Endothelial cell of umbilical vein (primary cell): ENCODE measurements at regions not wholly inside any gene's neighbourhood (a gene's known extent, or its start where the extent isn't known, plus 50 kb on each side); places are given as distances from the start of the nearest gene placed in this dataset.

Experiments
- BruUV-seq: library from RNA; stranded (reverse); fragments of 400-500 nt; replicated peaks from 2 replicates; lab custom pipeline; 2021; lab: Mats Ljungman, UMichigan
- CTCF ChIA-PET: fragments of 300-600, 350-600 bp; sonication (Branson Sonifier 250); formaldehyde crosslinking; loops from one replicate; lab custom pipeline; 2021; ENCODE audit warnings: antibody characterized with exemption, inconsistent platforms; lab: Charles Lee
- POLR2A ChIA-PET: fragments of 300-600, 350-600 bp; sonication (Branson Sonifier 250); formaldehyde crosslinking; loops from one replicate; lab custom pipeline; 2021; ENCODE audit warnings: antibody characterized with exemption, inconsistent platforms; lab: Charles Lee
- DNase-seq: peaks from one replicate; pipeline ENCODE4 v3.0.0-alpha.2; 2011; ENCODE audit warnings: low read depth, low spot score
- FAIRE-seq: peaks from 2 replicates; lab custom pipeline; 2011; peaks lifted over from hg19 to GRCh38; lab: Jason Lieb, UNC
- H2AFZ ChIP-seq: 2 replicates; pipeline ENCODE4 v1.6.0; 2012; ENCODE audit warnings: low read depth, low read length, control low read depth, inconsistent platforms
- H3K27ac ChIP-seq: 2 replicates; pipeline ENCODE4 v1.5.1; 2011; ENCODE audit warnings: low read depth, mild to moderate bottlenecking, control low read depth, low read length, moderate library complexity; ENCODE audit not compliant: insufficient read depth
- H3K27me3 ChIP-seq, 2 experiments: 2 replicates each; pipeline versions ENCODE4 v1.6.0 to v1.6.1; 2011; ENCODE audit warnings: low read length in 2 of 2, mixed read lengths in 1 of 2; ENCODE audit not compliant: control insufficient read depth in 2 of 2, insufficient read depth in 2 of 2
- H3K36me3 ChIP-seq, 2 experiments: 2 replicates in 1 of 2; 3 replicates in 1 of 2; pipeline ENCODE4 v1.5.1; 2011; ENCODE audit warnings: low read length in 2 of 2, mild to moderate bottlenecking in 1 of 2, moderate library complexity in 1 of 2; ENCODE audit not compliant: control insufficient read depth in 2 of 2, insufficient read depth in 2 of 2; ENCODE audit errors: extremely low read depth in 1 of 2
- H3K4me1 ChIP-seq: 3 replicates; pipeline ENCODE4 v1.5.1; 2011; ENCODE audit warnings: mild to moderate bottlenecking, low read length; ENCODE audit not compliant: control insufficient read depth, insufficient read depth; ENCODE audit errors: extremely low read depth
- H3K4me2 ChIP-seq: 2 replicates; pipeline ENCODE4 v1.6.1; 2011; ENCODE audit warnings: low read length, control low read depth, mixed read lengths; ENCODE audit not compliant: insufficient read depth
- H3K4me3 ChIP-seq, 3 experiments: fragments of 200-600 bp in 1 of 3; sonication (generic), shearing (Covaris generic) in 1 of 3; replicated peaks in 1 of 3; 2 replicates each; pipeline ENCODE4 v1.5.1; 2011 to 2016; ENCODE audit warnings: control low read depth in 3 of 3, low read length in 3 of 3, mild to moderate bottlenecking in 2 of 3, inconsistent platforms in 1 of 3, low read depth in 1 of 3, moderate library complexity in 1 of 3; ENCODE audit not compliant: insufficient read depth in 1 of 3
- H3K79me2 ChIP-seq: 2 replicates; pipeline ENCODE4 v1.6.0; 2012; ENCODE audit warnings: low read length, inconsistent platforms; ENCODE audit not compliant: control insufficient read depth, insufficient read depth
- H3K9ac ChIP-seq: replicated peaks from 2 replicates; pipeline ENCODE3; 2011; ENCODE audit warnings: low read length, control low read depth; ENCODE audit not compliant: insufficient read depth; ENCODE audit errors: extremely low read depth
- H3K9me1 ChIP-seq: replicated peaks from 3 replicates; pipeline ENCODE4 v1.6.0; 2011; ENCODE audit warnings: mild to moderate bottlenecking, low read length; ENCODE audit not compliant: control insufficient read depth, insufficient read depth; ENCODE audit errors: extremely low read depth
- H3K9me3 ChIP-seq: replicated peaks from 2 replicates; pipeline ENCODE4 v1.5.1; 2012; ENCODE audit warnings: low read length, inconsistent platforms; ENCODE audit not compliant: control insufficient read depth, insufficient read depth
- H4K20me1 ChIP-seq: replicated peaks from 2 replicates; pipeline ENCODE3; 2011; ENCODE audit warnings: mild to moderate bottlenecking, low read length; ENCODE audit not compliant: control insufficient read depth, insufficient read depth; ENCODE audit errors: extremely low read depth
- EZH2 ChIP-seq: IDR thresholded peaks from 2 replicates; pipeline ENCODE4 v1.6.1; 2012; ENCODE audit warnings: borderline replicate concordance, low read depth, mild to moderate bottlenecking, moderate library complexity, low read length, inconsistent platforms; ENCODE audit not compliant: severe bottlenecking
- FOS ChIP-seq: IDR thresholded peaks from 2 replicates; pipeline ENCODE4 v1.6.1; 2011; ENCODE audit warnings: mild to moderate bottlenecking, low read length, moderate library complexity, borderline replicate concordance; ENCODE audit not compliant: insufficient read depth
- GATA2 ChIP-seq: IDR thresholded peaks from 2 replicates; pipeline ENCODE4 v1.7.0; 2011; ENCODE audit warnings: low read depth, mild to moderate bottlenecking, moderate library complexity, mixed read lengths, low read length; ENCODE audit not compliant: insufficient read length, insufficient read depth
- JUN ChIP-seq: IDR thresholded peaks from 2 replicates; pipeline ENCODE4 v1.6.1; 2011; ENCODE audit warnings: borderline replicate concordance, low read depth; ENCODE audit not compliant: insufficient read length, insufficient read depth
- MYC ChIP-seq: IDR thresholded peaks from one replicate; pipeline ENCODE4 v1.6.1; 2011; ENCODE audit warnings: mild to moderate bottlenecking, low read depth, low read length
- POLR2A ChIP-seq: IDR thresholded peaks from 2 replicates; pipeline ENCODE4 v1.6.1; 2012; ENCODE audit warnings: low read depth, mild to moderate bottlenecking, control low read depth, low read length
- POLR2AphosphoS5 ChIP-seq: IDR thresholded peaks from 2 replicates; pipeline ENCODE4 v1.6.1; 2012; ENCODE audit warnings: low read depth, mild to moderate bottlenecking, control low read depth, low read length, moderate library complexity; ENCODE audit not compliant: insufficient read depth
- dilution Hi-C: fragments of 300-500 bp; cut with MboI; formaldehyde crosslinking; loops from one replicate; pipeline ENCODE4 v1.15.0; 2019; ENCODE audit warnings: low sequenced_read_pairs; ENCODE audit not compliant: extremely low pct_ligation_motif_present
- intact Hi-C: fragments of 100-400 bp; cut with micrococcal nuclease; formaldehyde crosslinking; loops from one replicate; pipeline ENCODE4 v1.10.0; 2022
- TF ChIP-seq, protein P1 (sequence below), 2 donors: IDR thresholded peaks; 1 replicate in 1 of 2; 2 replicates in 1 of 2; pipeline ENCODE4 v1.5.1; 2011; ENCODE audit warnings: low read length in 2 of 2, mild to moderate bottlenecking in 2 of 2, moderate library complexity in 2 of 2, control low read depth in 1 of 2, inconsistent platforms in 1 of 2, low read depth in 1 of 2; ENCODE audit not compliant: insufficient read depth in 1 of 2; ENCODE audit errors: extremely low read depth in 1 of 2
- TF ChIP-seq, protein P2 (sequence below): IDR thresholded peaks from 2 replicates; pipeline ENCODE4 v1.6.1; 2011; ENCODE audit not compliant: insufficient read depth, insufficient read length

DNA sequence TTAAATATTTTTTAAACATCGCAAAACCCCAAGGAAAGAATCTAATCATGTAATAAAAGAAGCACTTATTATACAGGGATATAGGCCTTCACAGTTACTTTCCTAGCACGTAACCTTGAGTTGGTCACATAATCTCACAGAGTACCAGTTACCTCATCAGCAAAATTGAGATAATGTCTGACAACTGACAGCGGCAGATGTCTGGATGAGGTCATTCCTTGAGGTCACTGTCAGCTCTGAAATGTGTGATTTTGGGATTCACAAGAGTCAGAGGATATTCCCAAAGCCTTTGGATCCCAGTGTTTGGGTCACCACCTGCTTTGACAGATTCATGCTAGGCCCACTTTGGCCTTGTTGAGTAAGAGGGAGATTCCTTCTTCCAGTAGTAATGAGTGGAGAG is 151.4 kb upstream of the SEMA6D start:
- Histone ChIP-seq H3K9me3 (no peaks in the 10 kb centered on the region), H3K9ac (no peak overlapping the region), H3K36me3 (no peaks in the 10 kb centered on the region), H3K4me3 (no peak overlapping the region), H3K27me3 (no peaks in the 10 kb centered on the region), H3K4me1 (no peaks in the 10 kb centered on the region), H3K27ac (no peak overlapping the region), H3K79me2 (no peaks in the 10 kb centered on the region), H4K20me1 (no peaks in the 10 kb centered on the region), H3K4me2 (no peak overlapping the region), H3K9me1 (no peaks in the 10 kb centered on the region), H2AFZ (no peak overlapping the region)
- FAIRE-seq: no peak
- intact Hi-C loops (no loop called here), dilution Hi-C loops (no loop called here)
- POLR2A ChIA-PET: no interaction called here
- TF ChIP-seq MYC: no peak
- CTCF ChIA-PET: no interaction called here
- no TSS peak for BruUV-seq
- no peak for DNase-seq

DNA sequence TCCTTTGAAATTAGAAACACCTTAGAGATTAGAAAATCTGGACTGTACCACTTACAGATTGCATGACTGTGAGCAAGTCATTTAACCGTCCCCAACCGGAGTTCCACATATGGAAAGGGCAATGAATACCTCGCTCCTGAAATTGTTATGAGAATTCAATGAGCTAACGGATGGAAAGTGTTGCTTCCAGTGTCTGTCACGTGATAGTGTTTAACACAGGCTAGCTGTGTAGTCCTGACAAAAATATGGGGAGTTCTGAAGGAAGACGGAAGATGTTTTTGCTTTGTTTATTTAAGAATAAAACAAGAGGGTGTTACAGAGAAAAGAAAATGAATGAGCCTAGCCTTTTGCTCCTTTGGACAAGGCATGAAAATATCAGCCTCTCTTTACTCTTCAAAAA is 150.7 kb upstream of the SEMA6D start:
- TF ChIP-seq FOS (no peak), POLR2A (no peak), MYC (no peak), POLR2AphosphoS5 (no peak), GATA2 (no peak), JUN (no peak), EZH2 (no peak)
- TF ChIP-seq, protein P1, sequence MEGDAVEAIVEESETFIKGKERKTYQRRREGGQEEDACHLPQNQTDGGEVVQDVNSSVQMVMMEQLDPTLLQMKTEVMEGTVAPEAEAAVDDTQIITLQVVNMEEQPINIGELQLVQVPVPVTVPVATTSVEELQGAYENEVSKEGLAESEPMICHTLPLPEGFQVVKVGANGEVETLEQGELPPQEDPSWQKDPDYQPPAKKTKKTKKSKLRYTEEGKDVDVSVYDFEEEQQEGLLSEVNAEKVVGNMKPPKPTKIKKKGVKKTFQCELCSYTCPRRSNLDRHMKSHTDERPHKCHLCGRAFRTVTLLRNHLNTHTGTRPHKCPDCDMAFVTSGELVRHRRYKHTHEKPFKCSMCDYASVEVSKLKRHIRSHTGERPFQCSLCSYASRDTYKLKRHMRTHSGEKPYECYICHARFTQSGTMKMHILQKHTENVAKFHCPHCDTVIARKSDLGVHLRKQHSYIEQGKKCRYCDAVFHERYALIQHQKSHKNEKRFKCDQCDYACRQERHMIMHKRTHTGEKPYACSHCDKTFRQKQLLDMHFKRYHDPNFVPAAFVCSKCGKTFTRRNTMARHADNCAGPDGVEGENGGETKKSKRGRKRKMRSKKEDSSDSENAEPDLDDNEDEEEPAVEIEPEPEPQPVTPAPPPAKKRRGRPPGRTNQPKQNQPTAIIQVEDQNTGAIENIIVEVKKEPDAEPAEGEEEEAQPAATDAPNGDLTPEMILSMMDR (IDR thresholded peaks at IDR 0.05; ENCODE audit: extremely low read depth in 1 of 2, insufficient read depth in 1 of 2, low read depth in 1 of 2, low read length in 2 of 2): no peak
- TF ChIP-seq, protein P2, sequence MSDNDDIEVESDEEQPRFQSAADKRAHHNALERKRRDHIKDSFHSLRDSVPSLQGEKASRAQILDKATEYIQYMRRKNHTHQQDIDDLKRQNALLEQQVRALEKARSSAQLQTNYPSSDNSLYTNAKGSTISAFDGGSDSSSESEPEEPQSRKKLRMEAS: no peak
- Histone ChIP-seq H3K79me2 (no peaks in the 10 kb centered on the region), H3K9me3 (no peaks in the 10 kb centered on the region), H3K9ac (no peak overlapping the region), H3K4me2 (no peak overlapping the region), H3K4me3 (no peak overlapping the region), H3K4me1 (no peaks in the 10 kb centered on the region), H2AFZ (no peak overlapping the region), H3K27ac (no peak overlapping the region), H3K36me3 (no peaks in the 10 kb centered on the region), H3K9me1 (no peaks in the 10 kb centered on the region), H3K27me3 (no peaks in the 10 kb centered on the region), H4K20me1 (no peaks in the 10 kb centered on the region)
- POLR2A ChIA-PET: no interaction called here
- CTCF ChIA-PET: no interaction called here
- DNase-seq: no peak
- dilution Hi-C loops: no loop called here
- no TSS peak for BruUV-seq
- intact Hi-C loops: no loop called here
- FAIRE-seq: no peak
